GM12892 (cell line): ENCODE measurements at regions not wholly inside any gene's neighbourhood (a gene's known extent, or its start where the extent isn't known, plus 50 kb on each side); places are given as distances from the start of the nearest gene placed in this dataset.

ENCODE experiments used
- POLR2A ChIP-seq: IDR thresholded peaks from 2 replicates; pipeline ENCODE4 v1.6.1; 2011; ENCODE audit warnings: low read depth, low read length, control low read depth
- TAF1 ChIP-seq: IDR thresholded peaks from 2 replicates; pipeline ENCODE4 v1.6.1; 2011; ENCODE audit warnings: low read depth, mild to moderate bottlenecking, control low read depth, low read length, borderline replicate concordance

DNA sequence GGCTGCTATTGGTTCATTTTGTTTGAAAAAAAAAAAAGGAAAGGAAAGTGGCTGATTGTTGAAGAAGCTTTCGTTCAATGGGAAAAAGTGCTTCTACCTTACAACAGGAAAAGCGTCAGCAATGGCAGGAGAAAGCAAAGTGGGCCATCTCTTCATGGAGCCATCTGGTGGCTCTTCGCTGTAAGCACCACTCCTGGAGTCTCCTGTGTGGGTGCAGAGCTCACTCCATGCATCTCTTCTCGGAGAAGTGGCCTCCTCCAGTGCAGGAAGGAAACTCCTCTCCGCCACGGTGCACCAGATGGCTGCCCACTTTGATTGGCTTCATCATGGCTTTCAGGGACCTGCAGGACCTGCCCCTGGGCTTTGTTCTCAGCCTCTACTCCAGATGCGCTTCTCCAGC is 250.9 kb downstream of the PTEN start:
- no peak for TF ChIP-seq POLR2A
- no peak for TF ChIP-seq TAF1
